ENCODE measurements at regions not wholly inside any gene's neighbourhood (a gene's known extent, or its start where the extent isn't known, plus 50 kb on each side); places are given as distances from the start of the nearest gene placed in this dataset.
"Not testable (repeated sequence)": the region's sequence is repeated elsewhere in the genome, so short reads cannot be mapped to it uniquely, and the experiment has no call there.

- no peak for TF ChIP-seq Cebpa-rat (IDR thresholded peaks at IDR 0.05)
- H3K4me1 ChIP-seq = peaks cover 12% of the 10 kb centered on the region
- H3K36me3 ChIP-seq = no peaks in the 10 kb centered on the region
- H3K27me3 ChIP-seq = peaks cover 93% of the 10 kb centered on the region
- no peak overlapping the region for H3K4me3 ChIP-seq
- no peaks in the 10 kb centered on the region for H4K20me1 ChIP-seq
- no peak overlapping the region for H3K4me2 ChIP-seq
- no peak overlapping the region for H3K9ac ChIP-seq
- no peaks in the 10 kb centered on the region for H3K9me3 ChIP-seq
- H3K27ac ChIP-seq = no peak overlapping the region
Observed at GRCh38 chrX:14355556-14355955, 173.8 kb upstream of the GLRA2 start.

DNA sequence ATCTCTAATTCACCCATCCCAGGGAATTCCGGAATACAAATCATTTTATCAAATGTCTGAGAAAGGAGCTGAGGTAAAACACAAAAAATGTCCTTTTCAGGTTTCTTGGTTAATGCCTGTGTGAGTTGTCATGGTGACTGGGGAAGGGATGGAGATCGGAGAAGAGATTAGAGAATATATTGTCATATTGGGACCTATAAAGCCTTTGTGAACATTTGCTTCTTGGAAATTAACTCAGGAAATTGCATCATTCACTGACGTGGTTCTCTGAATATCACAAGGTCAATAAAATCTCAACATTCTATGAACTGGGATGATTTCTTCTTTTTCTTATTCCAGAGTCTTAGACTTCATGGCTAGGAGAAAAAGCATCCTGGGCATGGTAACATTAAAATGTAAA, 174.8 kb upstream of the GLRA2 start:
- H3K9ac ChIP-seq = no peak overlapping the region
- no peak overlapping the region for H3K27ac ChIP-seq
- H3K36me3 ChIP-seq = no peaks in the 10 kb centered on the region
- H3K9me3 ChIP-seq = peaks cover 4% of the 10 kb centered on the region
- H3K4me1 ChIP-seq = peaks cover 12% of the 10 kb centered on the region
- peaks cover 87% of the 10 kb centered on the region for H3K27me3 ChIP-seq
- no peak overlapping the region for H3K4me3 ChIP-seq
- no peak for TF ChIP-seq Cebpa-rat (IDR thresholded peaks at IDR 0.05)
- H4K20me1 ChIP-seq = no peaks in the 10 kb centered on the region
- H3K4me2 ChIP-seq = no peak overlapping the region

- H3K36me3 ChIP-seq = no peaks in the 10 kb centered on the region
- no peak for TF ChIP-seq Cebpa-rat (IDR thresholded peaks at IDR 0.05)
- no peak overlapping the region for H3K27ac ChIP-seq
- no peak overlapping the region for H3K4me3 ChIP-seq
- peaks cover 6% of the 10 kb centered on the region for H3K9me3 ChIP-seq
- peaks cover 68% of the 10 kb centered on the region for H3K27me3 ChIP-seq
- peaks cover 12% of the 10 kb centered on the region for H3K4me1 ChIP-seq
- no peak overlapping the region for H3K9ac ChIP-seq
- no peaks in the 10 kb centered on the region for H4K20me1 ChIP-seq
- H3K4me2 ChIP-seq = no peak overlapping the region
Observed at GRCh38 chrX:14352511-14352910, 176.8 kb upstream of the GLRA2 start.

DNA sequence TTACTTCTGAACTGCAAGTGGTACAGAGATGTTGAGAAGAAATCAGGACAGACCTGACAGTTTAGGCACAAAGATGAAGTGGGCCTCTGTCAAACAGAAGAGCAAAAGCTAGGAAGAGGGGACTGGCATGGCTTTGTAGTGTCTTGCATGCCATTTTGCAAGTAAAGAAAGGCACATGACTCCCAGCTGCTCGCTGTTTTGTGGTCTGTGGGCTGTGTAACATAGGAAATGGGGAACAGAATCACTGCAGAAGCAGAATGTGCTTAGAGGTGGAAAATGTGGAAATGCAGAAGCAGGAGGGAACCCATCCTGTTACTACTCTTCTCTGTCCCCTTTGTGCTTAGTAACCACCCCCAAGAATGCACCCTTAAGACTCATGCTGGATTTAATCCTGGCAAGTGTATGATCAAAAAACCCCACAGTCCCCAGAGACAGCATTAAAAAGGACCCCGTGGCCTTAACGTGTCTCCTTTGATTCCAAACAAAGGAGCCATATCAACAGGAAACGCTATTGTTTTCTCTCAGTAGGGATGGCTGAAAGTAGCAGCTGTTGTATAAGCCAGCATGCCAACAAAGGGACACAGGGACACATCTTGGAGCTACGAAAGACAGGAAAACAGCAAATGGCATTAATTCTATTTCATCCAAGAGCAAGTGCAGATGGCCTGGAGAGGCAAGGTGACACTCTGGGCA, 177.6 kb upstream of the GLRA2 start:
- H3K4me3 ChIP-seq = no peak overlapping the region
- no peak overlapping the region for H3K27ac ChIP-seq
- peaks cover 12% of the 10 kb centered on the region for H3K4me1 ChIP-seq
- no peaks in the 10 kb centered on the region for H4K20me1 ChIP-seq
- H3K36me3 ChIP-seq = no peaks in the 10 kb centered on the region
- peaks cover 6% of the 10 kb centered on the region for H3K9me3 ChIP-seq
- H3K4me2 ChIP-seq = peak overlapping the region; percentile 24
- TF ChIP-seq Cebpa-rat (IDR thresholded peaks at IDR 0.05) = no peak
- peaks cover 61% of the 10 kb centered on the region for H3K27me3 ChIP-seq
- no peak overlapping the region for H3K9ac ChIP-seq

- no peak for TF ChIP-seq Cebpa-rat (IDR thresholded peaks at IDR 0.05)
- H3K4me1 ChIP-seq = peaks cover 12% of the 10 kb centered on the region
- peaks cover 6% of the 10 kb centered on the region for H3K9me3 ChIP-seq
- H3K4me3 ChIP-seq = no peak overlapping the region
- no peak overlapping the region for H3K4me2 ChIP-seq
- peaks cover 29% of the 10 kb centered on the region for H3K27me3 ChIP-seq
- no peak overlapping the region for H3K27ac ChIP-seq
- H4K20me1 ChIP-seq = no peaks in the 10 kb centered on the region
- H3K9ac ChIP-seq = no peak overlapping the region
- no peaks in the 10 kb centered on the region for H3K36me3 ChIP-seq
Observed at GRCh38 chrX:14347523-14347922, 181.8 kb upstream of the GLRA2 start.

DNA sequence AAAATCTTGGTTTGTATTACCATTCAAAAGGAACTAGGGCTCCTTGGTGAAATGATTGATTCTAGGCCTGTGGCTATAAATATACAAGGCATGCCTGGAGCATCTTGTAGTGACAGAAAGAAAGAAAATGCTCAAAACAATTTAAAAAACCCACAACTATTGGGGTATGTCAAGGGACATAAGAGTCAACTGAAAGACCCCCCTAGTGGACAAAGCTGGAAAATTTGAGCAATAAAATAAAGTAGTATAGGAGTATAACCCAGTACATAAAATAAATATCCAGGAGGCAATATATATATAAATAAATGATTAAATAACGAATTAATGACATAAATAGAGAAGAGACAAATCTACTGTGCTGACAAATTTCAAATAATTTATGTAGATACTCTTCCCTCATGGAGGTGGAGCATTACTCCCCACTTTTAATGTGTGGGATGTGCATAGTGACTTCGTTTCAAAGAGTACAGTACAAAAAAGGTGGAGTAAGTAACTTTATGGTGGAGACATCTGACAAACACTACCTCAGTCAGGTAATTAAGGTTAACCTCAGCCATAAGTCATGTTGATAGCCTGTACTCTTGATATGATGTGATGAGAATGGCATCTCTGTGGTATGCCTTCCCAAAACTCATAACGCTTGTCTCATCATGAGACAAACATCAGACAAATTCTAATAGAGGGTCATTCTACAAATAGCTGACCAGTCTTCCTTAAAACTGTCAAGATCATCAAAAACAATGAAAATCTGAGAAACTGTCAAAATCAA, 185.0 kb upstream of the GLRA2 start:
- Histone ChIP-seq H3K27ac (no peak overlapping the region), H3K9ac (no peak overlapping the region), H3K4me3 (no peak overlapping the region), H3K4me2 (no peak overlapping the region), H3K36me3 (no peaks in the 10 kb centered on the region), H3K4me1 (no peaks in the 10 kb centered on the region), H4K20me1 (no peaks in the 10 kb centered on the region), H3K27me3 (peaks cover 21% of the 10 kb centered on the region; the same call in 1 of the 2 replicates), H3K9me3 (peaks cover under 1% of the 10 kb centered on the region)
- TF ChIP-seq Cebpa-rat (IDR thresholded peaks at IDR 0.05) = no peak

DNA sequence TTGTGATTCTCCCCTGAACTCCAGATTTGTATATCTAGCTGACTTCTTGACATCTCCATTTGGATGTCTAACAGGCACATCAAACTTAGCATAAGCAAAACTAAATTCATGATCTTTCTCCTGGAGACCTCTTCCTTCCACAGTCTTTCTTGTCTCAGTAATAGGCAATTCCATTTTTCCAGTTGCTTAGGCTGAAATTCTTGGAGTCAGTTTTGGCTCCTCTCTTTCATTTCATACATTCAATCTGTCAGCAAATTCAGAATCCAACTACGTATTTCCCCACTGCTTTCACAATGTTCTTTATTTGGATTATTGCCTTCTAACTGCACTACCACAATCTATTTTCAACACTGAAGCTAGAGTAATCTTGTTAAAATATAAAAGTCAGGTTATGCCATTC, 219.9 kb upstream of the GLRA2 start:
- no peaks in the 10 kb centered on the region; the same call in 1 of the 2 replicates for H3K9me3 ChIP-seq
- H3K27ac ChIP-seq = no peak overlapping the region
- H3K4me1 ChIP-seq = no peaks in the 10 kb centered on the region
- no peaks in the 10 kb centered on the region for H4K20me1 ChIP-seq
- H3K36me3 ChIP-seq = no peaks in the 10 kb centered on the region
- TF ChIP-seq Cebpa-rat (IDR thresholded peaks at IDR 0.05) = no peak
- no peak overlapping the region for H3K9ac ChIP-seq
- peaks cover 60% of the 10 kb centered on the region for H3K27me3 ChIP-seq
- no peak overlapping the region for H3K4me3 ChIP-seq
- no peak overlapping the region for H3K4me2 ChIP-seq

- not testable (repeated sequence) for H3K4me3 ChIP-seq, H3K4me1 ChIP-seq, H3K4me2 ChIP-seq, H3K27ac ChIP-seq, H3K36me3 ChIP-seq, H4K20me1 ChIP-seq, H3K9ac ChIP-seq, H3K9me3 ChIP-seq
- H3K27me3 ChIP-seq = peaks cover 56% of the 10 kb centered on the region
Observed at GRCh38 chrX:14308976-14309375, 220.4 kb upstream of the GLRA2 start.

GRCh38 chrX:14303891-14304290, 225.4 kb upstream of the GLRA2 start:
- Histone ChIP-seq H3K36me3 (no peaks in the 10 kb centered on the region), H3K9ac (no peak overlapping the region), H3K9me3 (no peaks in the 10 kb centered on the region), H3K27me3 (peaks cover 30% of the 10 kb centered on the region), H3K4me2 (no peak overlapping the region), H3K4me1 (no peaks in the 10 kb centered on the region), H3K4me3 (no peak overlapping the region), H4K20me1 (no peaks in the 10 kb centered on the region), H3K27ac (no peak overlapping the region)
- TF ChIP-seq Cebpa-rat (IDR thresholded peaks at IDR 0.05) = no peak

GRCh38 chrX:14302561-14302960, 226.8 kb upstream of the GLRA2 start:
- not testable (repeated sequence) for H3K9me3 ChIP-seq, H3K4me2 ChIP-seq, H3K4me3 ChIP-seq, H3K36me3 ChIP-seq, H4K20me1 ChIP-seq, H3K27ac ChIP-seq, H3K4me1 ChIP-seq, H3K9ac ChIP-seq
- peaks cover 35% of the 10 kb centered on the region for H3K27me3 ChIP-seq
